ENCODE measurements at regions not wholly inside any gene's neighbourhood (a gene's known extent, or its start where the extent isn't known, plus 50 kb on each side); places are given as distances from the start of the nearest gene placed in this dataset.
"Not testable (repeated sequence)": the region's sequence is repeated elsewhere in the genome, so short reads cannot be mapped to it uniquely, and the experiment has no call there.

GRCh38 chr2:53511549-53511948 lies 256.1 kb upstream of the CHAC2 start:
- H3K4me3 ChIP-seq (ENCODE audit: low read depth, low read length), result no peak overlapping the region
- TF ChIP-seq CTCF (IDR thresholded peaks at IDR 0.05; ENCODE audit: borderline replicate concordance, insufficient read depth, low read depth, low read length), result no peak

GRCh38 chr2:53510401-53510800 lies 257.2 kb upstream of the CHAC2 start:
- TF ChIP-seq CTCF (IDR thresholded peaks at IDR 0.05; ENCODE audit: borderline replicate concordance, insufficient read depth, low read depth, low read length), result no peak
- H3K4me3 ChIP-seq (ENCODE audit: low read depth, low read length), result no peak overlapping the region

- TF ChIP-seq CTCF (IDR thresholded peaks at IDR 0.05; ENCODE audit: borderline replicate concordance, insufficient read depth, low read depth, low read length), result no peak
- H3K4me3 ChIP-seq (ENCODE audit: low read depth, low read length), result no peak overlapping the region
These were observed 257.7 kb upstream of the CHAC2 start for GRCh38 chr2:53509831-53510388.

- no peak for TF ChIP-seq CTCF (IDR thresholded peaks at IDR 0.05; ENCODE audit: borderline replicate concordance, insufficient read depth, low read depth, low read length)
- H3K4me3 ChIP-seq (ENCODE audit: low read depth, low read length), result no peak overlapping the region
These were observed 258.9 kb upstream of the CHAC2 start for GRCh38 chr2:53508667-53509066.

- H3K4me3 ChIP-seq (ENCODE audit: low read depth, low read length), result not testable (repeated sequence)
These were observed 260.5 kb upstream of the CHAC2 start for GRCh38 chr2:53507070-53507469.

- TF ChIP-seq CTCF (IDR thresholded peaks at IDR 0.05; ENCODE audit: borderline replicate concordance, insufficient read depth, low read depth, low read length), result no peak
- no peak overlapping the region for H3K4me3 ChIP-seq (ENCODE audit: low read depth, low read length)
These were observed 261.8 kb upstream of the CHAC2 start for GRCh38 chr2:53505826-53506225.

- TF ChIP-seq CTCF (IDR thresholded peaks at IDR 0.05; ENCODE audit: borderline replicate concordance, insufficient read depth, low read depth, low read length), result no peak
These were observed 263.1 kb upstream of the CHAC2 start for GRCh38 chr2:53504507-53504906.

GRCh38 chr2:53500181-53500580 lies 267.4 kb upstream of the CHAC2 start:
- no peak overlapping the region for H3K4me3 ChIP-seq (ENCODE audit: low read depth, low read length)
- TF ChIP-seq CTCF (IDR thresholded peaks at IDR 0.05; ENCODE audit: borderline replicate concordance, insufficient read depth, low read depth, low read length), result no peak

More at GRCh38 chr2:53504507-53504906, 263.1 kb upstream of the CHAC2 start:
- H3K4me3 ChIP-seq (ENCODE audit: low read depth, low read length), result no peak overlapping the region
